SK-N-SH (cell line): ENCODE measurements at regions not wholly inside any gene's neighbourhood (a gene's known extent, or its start where the extent isn't known, plus 50 kb on each side); places are given as distances from the start of the nearest gene placed in this dataset.
A peak's percentile ranks its signal among the peaks of the same experiment; 100 is the strongest.

Experiments used
- CTCF ChIA-PET: fragments of 300-600, 350-600 bp; formaldehyde crosslinking; extraction: SDS; loops from one replicate; lab custom pipeline; 2021; lab: Yijun Ruan, JAX
- POLR2A ChIA-PET: fragments of 350-600 bp; sonication (Branson Sonifier 250); formaldehyde crosslinking; extraction: SDS; loops from one replicate; lab custom pipeline; 2020; ENCODE audit warnings: antibody characterized with exemption, inconsistent platforms; lab: Yijun Ruan, JAX
- DNase-seq: peaks from one replicate; pipeline ENCODE4 v3.0.0; 2012
- H2AFZ ChIP-seq: fragments of 200-600 bp; sonication (generic); 2 replicates; pipeline ENCODE4 v1.8.1; 2016; ENCODE audit warnings: antibody characterized with exemption, mild to moderate bottlenecking, low read depth
- H3F3A ChIP-seq: fragments of 200-600 bp; sonication (generic); replicated peaks from 2 replicates; pipeline ENCODE3; 2016; ENCODE audit warnings: antibody characterized with exemption, mild to moderate bottlenecking; ENCODE audit not compliant: insufficient read depth
- H3K27ac ChIP-seq, 2 experiments: fragments of 200-500 bp in 1 of 2; fragments of 200-600 bp in 1 of 2; sonication (Bioruptor generic) in 1 of 2; sonication (generic), shearing (Covaris generic) in 1 of 2; 2 replicates each; pipeline versions ENCODE4 v1.5.1 to v1.6.1; 2014 to 2016; ENCODE audit warnings: low read depth in 2 of 2, inconsistent platforms in 1 of 2, low read length in 1 of 2, mild to moderate bottlenecking in 1 of 2, mixed read lengths in 1 of 2
- H3K27me3 ChIP-seq: fragments of 200-600 bp; sonication (generic), shearing (Covaris generic); 2 replicates; pipeline ENCODE4 v1.6.1; 2016; ENCODE audit warnings: mixed run types; ENCODE audit not compliant: insufficient read depth
- H3K36me3 ChIP-seq, 2 experiments: fragments of 200-500 bp in 1 of 2; fragments of 200-600 bp in 1 of 2; sonication (Bioruptor generic) in 1 of 2; sonication (generic) in 1 of 2; replicated peaks in 1 of 2; 2 replicates each; pipeline versions ENCODE3 to v1.5.1; 2014 to 2016; ENCODE audit warnings: low read length in 1 of 2, mild to moderate bottlenecking in 1 of 2; ENCODE audit not compliant: insufficient read depth in 2 of 2, control insufficient read depth in 1 of 2
- H3K4me1 ChIP-seq, 2 experiments: fragments of 200-500 bp in 1 of 2; fragments of 200-600 bp in 1 of 2; sonication (Bioruptor generic) in 1 of 2; sonication (generic), shearing (Covaris generic) in 1 of 2; 2 replicates each; pipeline versions ENCODE4 v1.5.1 to v1.6.1; 2014 to 2016; ENCODE audit warnings: low read depth in 1 of 2, low read length in 1 of 2, mixed run types in 1 of 2; ENCODE audit not compliant: insufficient read depth in 2 of 2, control insufficient read depth in 1 of 2
- H3K4me2 ChIP-seq: fragments of 200-600 bp; sonication (generic), shearing (Covaris generic); 2 replicates; pipeline ENCODE4 v1.6.1; 2017; ENCODE audit warnings: mixed run types
- H3K4me3 ChIP-seq, 2 experiments: fragments of 200-500 bp in 1 of 2; fragments of 200-600 bp in 1 of 2; sonication (Bioruptor generic) in 1 of 2; sonication (generic), shearing (Covaris generic) in 1 of 2; 2 replicates each; pipeline versions ENCODE4 v1.5.1 to v1.8.1; 2014 to 2016; ENCODE audit warnings: low read depth in 2 of 2, inconsistent platforms in 1 of 2, low read length in 1 of 2, mild to moderate bottlenecking in 1 of 2, mixed read lengths in 1 of 2, moderate library complexity in 1 of 2
- H3K79me2 ChIP-seq: fragments of 200-600 bp; sonication (generic); 2 replicates; pipeline ENCODE4 v1.8.1; 2017; ENCODE audit warnings: mild to moderate bottlenecking; ENCODE audit not compliant: insufficient read depth
- H3K9ac ChIP-seq: fragments of 200-600 bp; sonication (generic); 2 replicates; pipeline ENCODE4 v1.6.1; 2017; ENCODE audit warnings: mixed run types
- H3K9me2 ChIP-seq: fragments of 200-600 bp; sonication (generic); 2 replicates; pipeline ENCODE4 v1.6.1; 2017; ENCODE audit warnings: mixed run types
- H3K9me3 ChIP-seq: fragments of 200-600 bp; sonication (generic); 2 replicates; pipeline ENCODE4 v1.6.1; 2017; ENCODE audit warnings: mixed run types, mild to moderate bottlenecking, moderate library complexity
- H4K20me1 ChIP-seq: fragments of 200-600 bp; sonication (generic); 2 replicates; pipeline ENCODE4 v1.6.1; 2017; ENCODE audit warnings: mild to moderate bottlenecking, mixed run types; ENCODE audit not compliant: insufficient read depth
- CHD2 ChIP-seq: fragments of 150-350 bp; IDR thresholded peaks from 2 replicates; pipeline ENCODE4 v1.6.1; 2018; ENCODE audit warnings: low read length; ENCODE audit not compliant: partially characterized antibody
- EP300 ChIP-seq, 2 experiments: IDR thresholded peaks; 2 replicates each; pipeline versions ENCODE4 v1.4.0 to v1.6.1; 2012; ENCODE audit warnings: borderline replicate concordance in 1 of 2, low read depth in 1 of 2, low read length in 1 of 2
- FOSL2 ChIP-seq: IDR thresholded peaks from 2 replicates; pipeline ENCODE4 v1.4.0; 2012; ENCODE audit warnings: low read depth, mild to moderate bottlenecking, moderate library complexity, borderline replicate concordance
- FOXM1 ChIP-seq: IDR thresholded peaks from 2 replicates; pipeline ENCODE4 v1.4.0; 2012; ENCODE audit warnings: low read depth, mild to moderate bottlenecking
- GABPA ChIP-seq: IDR thresholded peaks from 2 replicates; pipeline ENCODE4 v1.4.0; 2012; ENCODE audit warnings: low read depth, mild to moderate bottlenecking
- GATA2 ChIP-seq: sonication (generic); formaldehyde crosslinking; IDR thresholded peaks from 2 replicates; pipeline ENCODE4 v1.5.0; 2020; ENCODE audit warnings: mild to moderate bottlenecking, missing genetic modification reagents
- JUND ChIP-seq: IDR thresholded peaks from 2 replicates; pipeline ENCODE4 v1.4.0; 2012
- MEF2A ChIP-seq: IDR thresholded peaks from 2 replicates; pipeline ENCODE4 v1.4.0; 2012; ENCODE audit warnings: low read depth, borderline replicate concordance
- POLR2AphosphoS5 ChIP-seq: IDR thresholded peaks from 2 replicates; pipeline ENCODE4 v1.6.1; 2012; ENCODE audit warnings: low read depth, low read length
- RXRA ChIP-seq: IDR thresholded peaks from 2 replicates; pipeline ENCODE4 v1.4.0; 2012; ENCODE audit warnings: low read depth, mild to moderate bottlenecking, borderline replicate concordance
- SIN3A ChIP-seq: IDR thresholded peaks from 2 replicates; pipeline ENCODE4 v1.6.1; 2012; ENCODE audit warnings: low read depth, mild to moderate bottlenecking, low read length, moderate library complexity, borderline replicate concordance
- SMC3 ChIP-seq: IDR thresholded peaks from 2 replicates; pipeline ENCODE4 v1.6.1; 2012; ENCODE audit warnings: low read depth, low read length, improper control_type of control experiment
- TAF1 ChIP-seq: IDR thresholded peaks from 2 replicates; pipeline ENCODE4 v1.6.1; 2012; ENCODE audit warnings: low read depth, mild to moderate bottlenecking, low read length, moderate library complexity, borderline replicate concordance
- TCF12 ChIP-seq: IDR thresholded peaks from 2 replicates; pipeline ENCODE4 v1.4.0; 2012
- WGBS: methylation state at CpG from one replicate; pipeline ENCODE4 v1.1.6; 2017; ENCODE audit warnings: low lambda C conversion rate; 5-methylcytosine and 5-hydroxymethylcytosine counted together
- TF ChIP-seq, protein P1 (sequence below): IDR thresholded peaks from 2 replicates; pipeline ENCODE4 v1.4.0; 2012; ENCODE audit warnings: low read depth, borderline replicate concordance
- TF ChIP-seq, protein P2 (sequence below): fragments of 200-600 bp; sonication (generic); IDR thresholded peaks from 2 replicates; pipeline ENCODE4 v1.6.1; 2017; ENCODE audit warnings: antibody characterized with exemption, mild to moderate bottlenecking, moderate library complexity
- TF ChIP-seq, protein P3 (sequence below): IDR thresholded peaks from 2 replicates; pipeline ENCODE4 v1.4.0; 2012; ENCODE audit warnings: low read depth
- TF ChIP-seq, protein P4 (sequence below): IDR thresholded peaks from 2 replicates; pipeline ENCODE4 v1.6.1; 2012; ENCODE audit warnings: mild to moderate bottlenecking, low read depth, low read length, moderate library complexity

DNA sequence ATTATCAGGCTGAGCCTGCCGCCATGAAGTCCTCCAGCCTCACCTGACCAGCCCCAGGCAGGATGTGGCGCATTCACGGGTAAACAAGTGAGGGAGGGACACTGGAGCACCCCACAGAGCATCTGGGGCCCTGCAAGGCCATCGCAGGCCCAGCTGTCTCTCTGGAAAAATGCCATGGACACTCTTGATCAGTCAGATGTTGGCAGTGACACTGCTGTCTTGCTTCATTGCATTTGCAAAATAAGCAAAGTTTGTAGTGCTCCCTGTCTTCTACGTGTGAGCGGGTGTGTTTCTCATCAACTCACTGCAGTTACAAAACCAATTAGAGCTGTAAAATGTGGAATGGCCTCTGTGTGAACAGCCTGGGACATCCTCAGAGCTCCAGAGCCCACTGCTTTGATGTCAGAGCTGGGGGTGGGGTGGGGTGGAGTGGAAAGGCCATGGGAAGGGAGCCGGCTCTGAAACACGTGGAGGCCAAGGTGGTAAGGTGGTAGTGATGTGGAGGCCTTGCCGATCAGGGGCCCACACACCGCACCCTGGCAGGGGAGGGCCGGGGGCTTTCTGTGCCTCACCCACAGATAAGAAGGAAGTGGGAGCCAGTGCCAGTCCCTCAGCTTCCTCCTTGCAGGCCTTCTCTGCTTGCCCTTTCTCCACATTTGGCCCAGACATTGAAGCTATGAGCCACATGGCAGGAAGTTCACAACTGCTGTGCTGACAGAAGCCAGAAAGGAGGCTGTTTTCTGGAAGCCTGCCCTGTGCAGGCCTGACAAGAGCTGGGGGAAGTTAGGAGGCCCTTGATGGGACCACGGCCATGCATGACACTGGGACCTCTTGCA, 254.9 kb downstream of the RHOU start:
- Histone ChIP-seq H3K4me2 (no peak overlapping the region), H3K9me2 (no peaks in the 10 kb centered on the region), H2AFZ (no peak overlapping the region), H3K9ac (no peak overlapping the region), H3K27ac (peak overlapping the region in 1 of 2 experiments; percentile 75; a peak in 2 of 4 replicates), H3K4me3 (no peak overlapping the region), H3K79me2 (no peaks in the 10 kb centered on the region), H4K20me1 (no peaks in the 10 kb centered on the region), H3K27me3 (peaks cover 6% of the 10 kb centered on the region; the same call in 1 of the 2 replicates), H3K9me3 (no peaks in the 10 kb centered on the region), H3K36me3 (no peaks in the 10 kb centered on the region), H3F3A (no peaks in the 10 kb centered on the region), H3K4me1 (peaks cover 0 to 49% of the 10 kb centered on the region in 2 experiments; a peak in 1 of 4 replicates)
- ChIA-PET POLR2A (interaction anchor here (0.7 kb wide), 1 partner anchor 124 kb away, joined by 3 read pairs; no protein-coding TSS in a partner anchor), CTCF (interaction anchor here (0.7 to 1.5 kb wide), 4 partner anchors 43 to 261 kb away, joined by 3 to 4 read pairs (median 3); no protein-coding TSS in a partner anchor)
- peak in 1 of 2 experiments; percentile 10; a peak in 1 of 4 replicates for TF ChIP-seq EP300 (IDR thresholded peaks at IDR 0.05; ENCODE audit: borderline replicate concordance in 1 of 2, low read depth in 1 of 2, low read length in 1 of 2)
- TF ChIP-seq FOSL2, result no peak
- no peak for TF ChIP-seq FOXM1
- TF ChIP-seq, protein P1, sequence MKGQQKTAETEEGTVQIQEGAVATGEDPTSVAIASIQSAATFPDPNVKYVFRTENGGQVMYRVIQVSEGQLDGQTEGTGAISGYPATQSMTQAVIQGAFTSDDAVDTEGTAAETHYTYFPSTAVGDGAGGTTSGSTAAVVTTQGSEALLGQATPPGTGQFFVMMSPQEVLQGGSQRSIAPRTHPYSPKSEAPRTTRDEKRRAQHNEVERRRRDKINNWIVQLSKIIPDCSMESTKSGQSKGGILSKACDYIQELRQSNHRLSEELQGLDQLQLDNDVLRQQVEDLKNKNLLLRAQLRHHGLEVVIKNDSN, result no peak
- TF ChIP-seq, protein P2, sequence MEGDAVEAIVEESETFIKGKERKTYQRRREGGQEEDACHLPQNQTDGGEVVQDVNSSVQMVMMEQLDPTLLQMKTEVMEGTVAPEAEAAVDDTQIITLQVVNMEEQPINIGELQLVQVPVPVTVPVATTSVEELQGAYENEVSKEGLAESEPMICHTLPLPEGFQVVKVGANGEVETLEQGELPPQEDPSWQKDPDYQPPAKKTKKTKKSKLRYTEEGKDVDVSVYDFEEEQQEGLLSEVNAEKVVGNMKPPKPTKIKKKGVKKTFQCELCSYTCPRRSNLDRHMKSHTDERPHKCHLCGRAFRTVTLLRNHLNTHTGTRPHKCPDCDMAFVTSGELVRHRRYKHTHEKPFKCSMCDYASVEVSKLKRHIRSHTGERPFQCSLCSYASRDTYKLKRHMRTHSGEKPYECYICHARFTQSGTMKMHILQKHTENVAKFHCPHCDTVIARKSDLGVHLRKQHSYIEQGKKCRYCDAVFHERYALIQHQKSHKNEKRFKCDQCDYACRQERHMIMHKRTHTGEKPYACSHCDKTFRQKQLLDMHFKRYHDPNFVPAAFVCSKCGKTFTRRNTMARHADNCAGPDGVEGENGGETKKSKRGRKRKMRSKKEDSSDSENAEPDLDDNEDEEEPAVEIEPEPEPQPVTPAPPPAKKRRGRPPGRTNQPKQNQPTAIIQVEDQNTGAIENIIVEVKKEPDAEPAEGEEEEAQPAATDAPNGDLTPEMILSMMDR, result no peak
- TF ChIP-seq POLR2AphosphoS5, result no peak
- TF ChIP-seq CHD2, result no peak
- TF ChIP-seq TAF1, result no peak
- TF ChIP-seq, protein P3, sequence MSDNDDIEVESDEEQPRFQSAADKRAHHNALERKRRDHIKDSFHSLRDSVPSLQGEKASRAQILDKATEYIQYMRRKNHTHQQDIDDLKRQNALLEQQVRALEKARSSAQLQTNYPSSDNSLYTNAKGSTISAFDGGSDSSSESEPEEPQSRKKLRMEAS, result no peak
- TF ChIP-seq JUND, result no peak
- no peak for TF ChIP-seq RXRA
- TF ChIP-seq SMC3, result peak; percentile 1; the same call in 1 of the 2 replicates
- TF ChIP-seq GATA2 (CRISPR knock-in tag), result no peak
- no peak for TF ChIP-seq TCF12
- TF ChIP-seq, protein P4, sequence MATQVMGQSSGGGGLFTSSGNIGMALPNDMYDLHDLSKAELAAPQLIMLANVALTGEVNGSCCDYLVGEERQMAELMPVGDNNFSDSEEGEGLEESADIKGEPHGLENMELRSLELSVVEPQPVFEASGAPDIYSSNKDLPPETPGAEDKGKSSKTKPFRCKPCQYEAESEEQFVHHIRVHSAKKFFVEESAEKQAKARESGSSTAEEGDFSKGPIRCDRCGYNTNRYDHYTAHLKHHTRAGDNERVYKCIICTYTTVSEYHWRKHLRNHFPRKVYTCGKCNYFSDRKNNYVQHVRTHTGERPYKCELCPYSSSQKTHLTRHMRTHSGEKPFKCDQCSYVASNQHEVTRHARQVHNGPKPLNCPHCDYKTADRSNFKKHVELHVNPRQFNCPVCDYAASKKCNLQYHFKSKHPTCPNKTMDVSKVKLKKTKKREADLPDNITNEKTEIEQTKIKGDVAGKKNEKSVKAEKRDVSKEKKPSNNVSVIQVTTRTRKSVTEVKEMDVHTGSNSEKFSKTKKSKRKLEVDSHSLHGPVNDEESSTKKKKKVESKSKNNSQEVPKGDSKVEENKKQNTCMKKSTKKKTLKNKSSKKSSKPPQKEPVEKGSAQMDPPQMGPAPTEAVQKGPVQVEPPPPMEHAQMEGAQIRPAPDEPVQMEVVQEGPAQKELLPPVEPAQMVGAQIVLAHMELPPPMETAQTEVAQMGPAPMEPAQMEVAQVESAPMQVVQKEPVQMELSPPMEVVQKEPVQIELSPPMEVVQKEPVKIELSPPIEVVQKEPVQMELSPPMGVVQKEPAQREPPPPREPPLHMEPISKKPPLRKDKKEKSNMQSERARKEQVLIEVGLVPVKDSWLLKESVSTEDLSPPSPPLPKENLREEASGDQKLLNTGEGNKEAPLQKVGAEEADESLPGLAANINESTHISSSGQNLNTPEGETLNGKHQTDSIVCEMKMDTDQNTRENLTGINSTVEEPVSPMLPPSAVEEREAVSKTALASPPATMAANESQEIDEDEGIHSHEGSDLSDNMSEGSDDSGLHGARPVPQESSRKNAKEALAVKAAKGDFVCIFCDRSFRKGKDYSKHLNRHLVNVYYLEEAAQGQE, result no peak
- no peak for TF ChIP-seq MEF2A
- TF ChIP-seq GABPA, result no peak
- no peak for TF ChIP-seq SIN3A
- DNase-seq, result peak; percentile 46
- 75% methylated on average over 8 of the region's 12 CpGs for WGBS
